Muscle of leg (tissue), 3 donors: ENCODE measurements at regions not wholly inside any gene's neighbourhood (a gene's known extent, or its start where the extent isn't known, plus 50 kb on each side); places are given as distances from the start of the nearest gene placed in this dataset.

Source experiments
- DNase-seq: peaks from one replicate; pipeline ENCODE4 v3.0.0; 2013
- H3K27ac ChIP-seq: one replicate; pipeline ENCODE4 v1.5.1; 2013; ENCODE audit warnings: mild to moderate bottlenecking, low read length, control low read depth
- H3K27me3 ChIP-seq: one replicate; pipeline ENCODE4 v1.6.1; 2013; ENCODE audit warnings: low read length; ENCODE audit not compliant: control insufficient read depth, insufficient read depth
- H3K36me3 ChIP-seq: one replicate; pipeline ENCODE4 v1.6.1; 2013; ENCODE audit warnings: low read length; ENCODE audit not compliant: control insufficient read depth, insufficient read depth
- H3K4me1 ChIP-seq: one replicate; pipeline ENCODE4 v1.6.1; 2013; ENCODE audit warnings: low read length; ENCODE audit not compliant: control insufficient read depth, insufficient read depth
- H3K4me3 ChIP-seq: one replicate; pipeline ENCODE4 v1.5.1; 2013; ENCODE audit warnings: low read length, control low read depth
- H3K9me3 ChIP-seq: replicated peaks from 2 replicates; pipeline ENCODE4 v1.6.1; 2013; ENCODE audit warnings: low read depth, low read length; ENCODE audit not compliant: control insufficient read depth
- WGBS: methylation state at CpG from one replicate; pipeline ENCODE4 v1.1.5; 2013; ENCODE audit warnings: missing lambda C conversion rate; ENCODE audit not compliant: insufficient coverage; 5-methylcytosine and 5-hydroxymethylcytosine counted together

GRCh38 chr2:239546541-239546940 lies 145.7 kb upstream of the HDAC4 start:
- WGBS = 84% methylated on average over 4 of the region's 9 CpGs

GRCh38 chr2:239545741-239546392 lies 145.0 kb upstream of the HDAC4 start:
- no peaks in the 10 kb centered on the region for H3K36me3 ChIP-seq
- H3K27me3 ChIP-seq = peaks cover 22% of the 10 kb centered on the region
- 77% methylated on average over 13 of the region's 14 CpGs for WGBS
- no peak for DNase-seq
- no peak overlapping the region for H3K4me3 ChIP-seq
- H3K4me1 ChIP-seq = peaks cover 22% of the 10 kb centered on the region
- no peak overlapping the region for H3K27ac ChIP-seq
- no peaks in the 10 kb centered on the region for H3K9me3 ChIP-seq

More at GRCh38 chr2:239546541-239546940, 145.7 kb upstream of the HDAC4 start:
- Histone ChIP-seq H3K4me1 (peaks cover 22% of the 10 kb centered on the region), H3K9me3 (no peaks in the 10 kb centered on the region), H3K27ac (no peak overlapping the region), H3K4me3 (no peak overlapping the region), H3K27me3 (peaks cover 22% of the 10 kb centered on the region), H3K36me3 (no peaks in the 10 kb centered on the region)
- no peak for DNase-seq

- peaks cover 21% of the 10 kb centered on the region for H3K4me1 ChIP-seq
- no peak overlapping the region for H3K4me3 ChIP-seq
- peaks cover 22% of the 10 kb centered on the region for H3K27me3 ChIP-seq
- 70% methylated on average over 2 of the region's 12 CpGs for WGBS
- H3K27ac ChIP-seq = no peak overlapping the region
- no peaks in the 10 kb centered on the region for H3K36me3 ChIP-seq
- no peak for DNase-seq
- H3K9me3 ChIP-seq = no peaks in the 10 kb centered on the region
These were observed 144.2 kb upstream of the HDAC4 start for GRCh38 chr2:239544918-239545465.

- Histone ChIP-seq H3K27ac (peak overlapping the region; percentile 59), H3K9me3 (no peaks in the 10 kb centered on the region), H3K36me3 (no peaks in the 10 kb centered on the region), H3K4me1 (peaks cover 16% of the 10 kb centered on the region), H3K27me3 (peaks cover 17% of the 10 kb centered on the region), H3K4me3 (no peak overlapping the region)
- peak; percentile 94 for DNase-seq
- WGBS = 24% methylated on average over 4 of the region's 8 CpGs
These were observed 143.5 kb upstream of the HDAC4 start for GRCh38 chr2:239544143-239544917.

GRCh38 chr2:239543702-239544101 lies 142.9 kb upstream of the HDAC4 start:
- DNase-seq = no peak
- peak overlapping the region; percentile 59 for H3K27ac ChIP-seq
- H3K9me3 ChIP-seq = no peaks in the 10 kb centered on the region
- peaks cover 10% of the 10 kb centered on the region for H3K27me3 ChIP-seq
- no peak overlapping the region for H3K4me3 ChIP-seq
- H3K4me1 ChIP-seq = peaks cover 16% of the 10 kb centered on the region
- H3K36me3 ChIP-seq = no peaks in the 10 kb centered on the region
- WGBS = 57% methylated on average over 1 of the region's 3 CpGs

- H3K27me3 ChIP-seq = peaks cover 3% of the 10 kb centered on the region
- no peak overlapping the region for H3K4me3 ChIP-seq
- WGBS = 37% methylated on average over 2 of the region's 7 CpGs
- H3K9me3 ChIP-seq = no peaks in the 10 kb centered on the region
- peaks cover 14% of the 10 kb centered on the region for H3K4me1 ChIP-seq
- no peak for DNase-seq
- H3K36me3 ChIP-seq = no peaks in the 10 kb centered on the region
- H3K27ac ChIP-seq = no peak overlapping the region
These were observed 139.4 kb upstream of the HDAC4 start for GRCh38 chr2:239540174-239540573.

GRCh38 chr2:239539776-239540100 lies 138.9 kb upstream of the HDAC4 start:
- WGBS = 82% methylated on average over 6 of the region's 11 CpGs
- Histone ChIP-seq H3K4me1 (peaks cover 11% of the 10 kb centered on the region), H3K27me3 (peaks cover 6% of the 10 kb centered on the region), H3K36me3 (no peaks in the 10 kb centered on the region), H3K9me3 (no peaks in the 10 kb centered on the region), H3K27ac (no peak overlapping the region), H3K4me3 (no peak overlapping the region)
- no peak for DNase-seq

GRCh38 chr2:239539083-239539775 lies 138.4 kb upstream of the HDAC4 start:
- Histone ChIP-seq H3K4me1 (peaks cover 6% of the 10 kb centered on the region), H3K4me3 (no peak overlapping the region), H3K27me3 (peaks cover 7% of the 10 kb centered on the region), H3K36me3 (no peaks in the 10 kb centered on the region), H3K9me3 (no peaks in the 10 kb centered on the region), H3K27ac (no peak overlapping the region)
- 67% methylated on average over 3 of the region's 7 CpGs for WGBS
- DNase-seq = no peak

- no peak for DNase-seq
- H3K9me3 ChIP-seq = no peaks in the 10 kb centered on the region
- WGBS = 82% methylated on average over 8 of the region's 10 CpGs
- H3K4me1 ChIP-seq = peaks cover 7% of the 10 kb centered on the region
- peaks cover 7% of the 10 kb centered on the region for H3K27me3 ChIP-seq
- no peak overlapping the region for H3K27ac ChIP-seq
- H3K4me3 ChIP-seq = no peak overlapping the region
- no peaks in the 10 kb centered on the region for H3K36me3 ChIP-seq
These were observed 137.7 kb upstream of the HDAC4 start for GRCh38 chr2:239538357-239539052.
